Activated CD8-positive, alpha-beta memory T cell treated with anti-CD3 and anti-CD28 coated beads, Interleukin-2, amount 50 U/mL, for 48 hours (primary cell): ENCODE measurements at regions not wholly inside any gene's neighbourhood (a gene's known extent, or its start where the extent isn't known, plus 50 kb on each side); places are given as distances from the start of the nearest gene placed in this dataset.

Experiments
- DNase-seq: peaks from one replicate; pipeline ENCODE4 v3.0.0-alpha.2; 2020

GRCh38 chr3:146895026-146895749 is 290.0 kb upstream of the PLSCR5 start:
- no peak for DNase-seq

- no peak for DNase-seq
Measured at GRCh38 chr3:146894406-146894805, 289.3 kb upstream of the PLSCR5 start.

- DNase-seq = no peak
Measured at GRCh38 chr3:146892041-146892440, 286.9 kb upstream of the PLSCR5 start.

- DNase-seq = no peak
Measured at GRCh38 chr3:146889626-146890025, 284.5 kb upstream of the PLSCR5 start.

- no peak for DNase-seq
Measured at GRCh38 chr3:146888176-146888575, 283.0 kb upstream of the PLSCR5 start.

- no peak for DNase-seq
Measured at GRCh38 chr3:146884721-146885120, 279.6 kb upstream of the PLSCR5 start.

- no peak for DNase-seq
Measured at GRCh38 chr3:146884296-146884695, 279.1 kb upstream of the PLSCR5 start.

GRCh38 chr3:146883288-146883687 is 278.1 kb upstream of the PLSCR5 start:
- no peak for DNase-seq

- no peak for DNase-seq
Measured at GRCh38 chr3:146881966-146882760, 277.0 kb upstream of the PLSCR5 start.

- no peak for DNase-seq
Measured at GRCh38 chr3:146881356-146881755, 276.2 kb upstream of the PLSCR5 start.

- no peak for DNase-seq
Measured at GRCh38 chr3:146873748-146874147, 268.6 kb upstream of the PLSCR5 start.

GRCh38 chr3:146865175-146865755 is 260.1 kb upstream of the PLSCR5 start:
- DNase-seq = no peak

- DNase-seq = no peak
Measured at GRCh38 chr3:146861262-146861661, 256.1 kb upstream of the PLSCR5 start.

GRCh38 chr3:146854523-146854922 is 249.4 kb upstream of the PLSCR5 start:
- DNase-seq = no peak

- DNase-seq = no peak
Measured at GRCh38 chr3:146851665-146852064, 246.5 kb upstream of the PLSCR5 start.

- DNase-seq = no peak
Measured at GRCh38 chr3:146845361-146845760, 240.2 kb upstream of the PLSCR5 start.

- no peak for DNase-seq
Measured at GRCh38 chr3:146843476-146843875, 238.3 kb upstream of the PLSCR5 start.

- DNase-seq = no peak
Measured at GRCh38 chr3:146839727-146840375, 234.7 kb upstream of the PLSCR5 start.

GRCh38 chr3:146838221-146838620 is 233.1 kb upstream of the PLSCR5 start:
- no peak for DNase-seq

- no peak for DNase-seq
Measured at GRCh38 chr3:146834917-146835316, 229.8 kb upstream of the PLSCR5 start.

GRCh38 chr3:146832857-146833458 is 227.8 kb upstream of the PLSCR5 start:
- DNase-seq = no peak

GRCh38 chr3:146831659-146832058 is 226.5 kb upstream of the PLSCR5 start:
- no peak for DNase-seq

- DNase-seq = no peak
Measured at GRCh38 chr3:146830231-146830630, 225.1 kb upstream of the PLSCR5 start.
